DOHH2 (cell line): ENCODE measurements at regions not wholly inside any gene's neighbourhood (a gene's known extent, or its start where the extent isn't known, plus 50 kb on each side); places are given as distances from the start of the nearest gene placed in this dataset.

ENCODE experiments used
- H3F3A ChIP-seq: fragments of 200-600 bp; sonication (generic), shearing (Covaris generic); 2 replicates; pipeline ENCODE4 v1.6.0; 2016; ENCODE audit warnings: antibody characterized with exemption, mild to moderate bottlenecking; ENCODE audit not compliant: control insufficient read depth, insufficient read depth
- H3K27ac ChIP-seq: fragments of 200-600 bp; sonication (generic); 2 replicates; pipeline ENCODE4 v1.5.1; 2014; ENCODE audit warnings: low read depth, mild to moderate bottlenecking, low read length, moderate library complexity
- H3K27me3 ChIP-seq: fragments of 200-600 bp; sonication (generic); 2 replicates; pipeline ENCODE4 v1.6.1; 2014; ENCODE audit warnings: mild to moderate bottlenecking, low read length, mixed read lengths; ENCODE audit not compliant: control insufficient read depth
- H3K36me3 ChIP-seq: fragments of 200-600 bp; sonication (generic); 2 replicates; pipeline ENCODE4 v1.6.1; 2014; ENCODE audit warnings: mild to moderate bottlenecking, low read length, moderate library complexity, mixed read lengths; ENCODE audit not compliant: control insufficient read depth
- H3K4me1 ChIP-seq: fragments of 200-600 bp; sonication (generic); 2 replicates; pipeline ENCODE4 v1.6.1; 2014; ENCODE audit warnings: mild to moderate bottlenecking, low read length, mixed read lengths; ENCODE audit not compliant: control insufficient read depth
- H3K4me2 ChIP-seq: fragments of 200-600 bp; sonication (generic); 2 replicates; pipeline ENCODE4 v1.6.0; 2014; ENCODE audit warnings: mild to moderate bottlenecking, low read length, moderate library complexity
- H3K4me3 ChIP-seq: fragments of 200-600 bp; sonication (generic); 2 replicates; pipeline ENCODE4 v1.5.1; 2014; ENCODE audit warnings: mild to moderate bottlenecking, low read length, mixed read lengths
- H3K79me2 ChIP-seq: fragments of 200-600 bp; sonication (generic); 2 replicates; pipeline ENCODE4 v1.6.1; 2014; ENCODE audit warnings: mild to moderate bottlenecking, low read length, mixed read lengths; ENCODE audit not compliant: control insufficient read depth
- H3K9me2 ChIP-seq: fragments of 200-600 bp; sonication (generic); replicated peaks from 2 replicates; pipeline ENCODE4 v1.6.1; 2014; ENCODE audit warnings: mild to moderate bottlenecking, low read length, mixed read lengths; ENCODE audit not compliant: control insufficient read depth
- H3K9me3 ChIP-seq: fragments of 200-600 bp; sonication (generic); 2 replicates; pipeline ENCODE4 v1.6.1; 2014; ENCODE audit warnings: antibody characterized with exemption, low read length, mixed read lengths; ENCODE audit not compliant: control insufficient read depth, insufficient read depth
- H4K20me1 ChIP-seq: fragments of 200-600 bp; sonication (generic); 2 replicates; pipeline ENCODE4 v1.6.0; 2014; ENCODE audit warnings: low read depth, mild to moderate bottlenecking, antibody characterized with exemption, low read length, moderate library complexity; ENCODE audit not compliant: control insufficient read depth, insufficient read depth
- CTCF ChIP-seq: fragments of 200-600 bp; sonication (generic); IDR thresholded peaks from one replicate; pipeline ENCODE4 v1.5.1; 2014; ENCODE audit warnings: antibody characterized with exemption, mild to moderate bottlenecking, low read depth, low read length; ENCODE audit not compliant: poor library complexity, severe bottlenecking
- EZH2phosphoT487 ChIP-seq: fragments of 200-600 bp; sonication (generic); IDR thresholded peaks from 2 replicates; pipeline ENCODE4 v1.6.1; 2017; ENCODE audit warnings: borderline replicate concordance, mild to moderate bottlenecking, antibody characterized with exemption, low read length, moderate library complexity, mixed read lengths

- no peak overlapping the region for H3K4me3 ChIP-seq
- no peaks in the 10 kb centered on the region for H3K36me3 ChIP-seq
Observed at GRCh38 chr13:106660746-106661625, 93.0 kb upstream of the ARGLU1 start.

DNA sequence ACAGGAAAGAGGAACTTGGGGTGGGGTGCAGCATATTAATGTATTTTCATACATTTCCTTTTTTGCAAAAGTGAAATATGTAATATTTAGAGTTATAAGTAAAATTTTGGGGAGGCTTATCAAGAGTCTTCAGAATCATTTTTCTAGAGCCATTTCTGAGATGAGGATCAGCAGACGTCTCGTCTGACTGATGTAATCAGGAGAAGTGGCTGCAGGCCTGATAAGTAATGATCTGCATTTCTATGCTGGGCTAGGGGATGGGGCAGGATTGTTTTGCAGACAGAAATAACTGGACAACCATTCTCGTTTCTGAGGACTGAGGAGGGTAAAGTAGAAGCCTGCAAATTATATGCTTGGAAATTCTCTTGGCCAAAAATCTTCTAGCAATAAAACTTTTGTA, 89.2 kb upstream of the ARGLU1 start:
- H3K36me3 ChIP-seq = no peaks in the 10 kb centered on the region
- no peaks in the 10 kb centered on the region for H3K9me2 ChIP-seq
- no peaks in the 10 kb centered on the region for H3K9me3 ChIP-seq
- H3K79me2 ChIP-seq = no peaks in the 10 kb centered on the region
- H4K20me1 ChIP-seq = no peaks in the 10 kb centered on the region
- no peaks in the 10 kb centered on the region for H3F3A ChIP-seq
- H3K4me1 ChIP-seq = peaks cover 8% of the 10 kb centered on the region
- no peak overlapping the region for H3K4me3 ChIP-seq
- H3K4me2 ChIP-seq = no peak overlapping the region; the same call in 1 of the 2 replicates
- no peak overlapping the region for H3K27ac ChIP-seq
- H3K27me3 ChIP-seq = no peaks in the 10 kb centered on the region
- TF ChIP-seq EZH2phosphoT487 = no peak
- TF ChIP-seq CTCF = no peak

More at GRCh38 chr13:106660746-106661625, 93.0 kb upstream of the ARGLU1 start:
- TF ChIP-seq CTCF = no peak
- TF ChIP-seq EZH2phosphoT487 = no peak
- Histone ChIP-seq H3K27ac (no peak overlapping the region), H3K9me2 (no peaks in the 10 kb centered on the region), H3K79me2 (no peaks in the 10 kb centered on the region), H3K27me3 (no peaks in the 10 kb centered on the region), H3K4me1 (peaks cover 8% of the 10 kb centered on the region), H3K4me2 (no peak overlapping the region), H4K20me1 (no peaks in the 10 kb centered on the region), H3F3A (no peaks in the 10 kb centered on the region), H3K9me3 (no peaks in the 10 kb centered on the region)

GRCh38 chr13:106656186-106656585, 88.2 kb upstream of the ARGLU1 start:
- Histone ChIP-seq H3K4me2 (no peak overlapping the region), H3K9me2 (no peaks in the 10 kb centered on the region), H3K4me3 (no peak overlapping the region), H3K36me3 (no peaks in the 10 kb centered on the region), H3K9me3 (no peaks in the 10 kb centered on the region), H3K4me1 (peaks cover 8% of the 10 kb centered on the region), H3K79me2 (no peaks in the 10 kb centered on the region), H4K20me1 (no peaks in the 10 kb centered on the region), H3K27me3 (no peaks in the 10 kb centered on the region), H3F3A (no peaks in the 10 kb centered on the region), H3K27ac (no peak overlapping the region)
- TF ChIP-seq CTCF (no peak), EZH2phosphoT487 (no peak)
